ENCODE measurements at regions not wholly inside any gene's neighbourhood (a gene's known extent, or its start where the extent isn't known, plus 50 kb on each side); places are given as distances from the start of the nearest gene placed in this dataset.

GRCh38 chr4:18106620-18107019 lies 85.1 kb upstream of the LCORL start:
- H3K36me3 ChIP-seq (ENCODE audit: control insufficient read depth in 2 of 2, insufficient read depth in 2 of 2, low read length in 1 of 2): no peaks in the 10 kb centered on the region
- ChIA-PET RAD21 (ENCODE audit: unreplicated experiment) (no interaction called here), CTCF (no interaction called here), SMC1A (ENCODE audit: uncharacterized antibody, unreplicated experiment) (interaction anchor here (0.9 to 1.5 kb wide), 2 partner anchors 23 to 25 kb away, joined by 3 read pairs; no protein-coding TSS in a partner anchor), POLR2A (no interaction called here)
- no peaks in the 10 kb centered on the region for H4K20me1 ChIP-seq (ENCODE audit: control insufficient read depth, insufficient read depth)
- no peak overlapping the region for H2AFZ ChIP-seq (ENCODE audit: control insufficient read depth, low read depth, low read length)
- intact Hi-C loops (cut with micrococcal nuclease; ENCODE audit: unreplicated experiment): no loop called here
- H3K79me2 ChIP-seq (ENCODE audit: control insufficient read depth, insufficient read depth, low read length): no peaks in the 10 kb centered on the region
- no peak overlapping the region for H3K4me2 ChIP-seq (ENCODE audit: control insufficient read depth, insufficient read depth)
- ATAC-seq (no peak), DNase-seq (ENCODE audit: low read depth, low spot score) (no peak), FAIRE-seq (no peak)
- H3K4me3 ChIP-seq: no peak overlapping the region
- in situ Hi-C loops (cut with MboI): no loop called here
- no peak overlapping the region for H3K9ac ChIP-seq (ENCODE audit: control insufficient read depth, insufficient read depth, low read length)
- no peaks in the 10 kb centered on the region for H3K27me3 ChIP-seq (replicated peaks in 1 of 2; ENCODE audit: control insufficient read depth in 2 of 2, insufficient read depth in 2 of 2, low read length in 1 of 2)
- BruUV-seq (replicated peaks): no TSS peak
- TF ChIP-seq REST (IDR thresholded peaks at IDR 0.05; ENCODE audit: low read depth, low read length): no peak
- TF ChIP-seq, protein P1, sequence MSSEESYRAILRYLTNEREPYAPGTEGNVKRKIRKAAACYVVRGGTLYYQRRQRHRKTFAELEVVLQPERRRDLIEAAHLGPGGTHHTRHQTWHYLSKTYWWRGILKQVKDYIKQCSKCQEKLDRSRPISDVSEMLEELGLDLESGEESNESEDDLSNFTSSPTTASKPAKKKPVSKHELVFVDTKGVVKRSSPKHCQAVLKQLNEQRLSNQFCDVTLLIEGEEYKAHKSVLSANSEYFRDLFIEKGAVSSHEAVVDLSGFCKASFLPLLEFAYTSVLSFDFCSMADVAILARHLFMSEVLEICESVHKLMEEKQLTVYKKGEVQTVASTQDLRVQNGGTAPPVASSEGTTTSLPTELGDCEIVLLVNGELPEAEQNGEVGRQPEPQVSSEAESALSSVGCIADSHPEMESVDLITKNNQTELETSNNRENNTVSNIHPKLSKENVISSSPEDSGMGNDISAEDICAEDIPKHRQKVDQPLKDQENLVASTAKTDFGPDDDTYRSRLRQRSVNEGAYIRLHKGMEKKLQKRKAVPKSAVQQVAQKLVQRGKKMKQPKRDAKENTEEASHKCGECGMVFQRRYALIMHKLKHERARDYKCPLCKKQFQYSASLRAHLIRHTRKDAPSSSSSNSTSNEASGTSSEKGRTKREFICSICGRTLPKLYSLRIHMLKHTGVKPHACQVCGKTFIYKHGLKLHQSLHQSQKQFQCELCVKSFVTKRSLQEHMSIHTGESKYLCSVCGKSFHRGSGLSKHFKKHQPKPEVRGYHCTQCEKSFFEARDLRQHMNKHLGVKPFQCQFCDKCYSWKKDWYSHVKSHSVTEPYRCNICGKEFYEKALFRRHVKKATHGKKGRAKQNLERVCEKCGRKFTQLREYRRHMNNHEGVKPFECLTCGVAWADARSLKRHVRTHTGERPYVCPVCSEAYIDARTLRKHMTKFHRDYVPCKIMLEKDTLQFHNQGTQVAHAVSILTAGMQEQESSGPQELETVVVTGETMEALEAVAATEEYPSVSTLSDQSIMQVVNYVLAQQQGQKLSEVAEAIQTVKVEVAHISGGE (CRISPR knock-in tag; IDR thresholded peaks at IDR 0.05): no peak
- TF ChIP-seq ZNF274 (IDR thresholded peaks at IDR 0.05; ENCODE audit: insufficient read depth, insufficient read length): no peak
- no peak for TF ChIP-seq POLR2A (IDR thresholded peaks at IDR 0.05; ENCODE audit: low read depth, low read length)
- TF ChIP-seq EP300 (IDR thresholded peaks at IDR 0.05; ENCODE audit: borderline replicate concordance in 1 of 2, control insufficient read depth in 1 of 2, low read depth in 2 of 2, low read length in 2 of 2): no peak
- no peak for TF ChIP-seq CBX5 (IDR thresholded peaks at IDR 0.05; ENCODE audit: low read depth)
- no peak for TF ChIP-seq HDAC6 (IDR thresholded peaks at IDR 0.05; ENCODE audit: unreplicated experiment)
- TF ChIP-seq SIX5 (IDR thresholded peaks at IDR 0.05; ENCODE audit: low read depth, low read length, severe bottlenecking): no peak
- TF ChIP-seq, protein P2, sequence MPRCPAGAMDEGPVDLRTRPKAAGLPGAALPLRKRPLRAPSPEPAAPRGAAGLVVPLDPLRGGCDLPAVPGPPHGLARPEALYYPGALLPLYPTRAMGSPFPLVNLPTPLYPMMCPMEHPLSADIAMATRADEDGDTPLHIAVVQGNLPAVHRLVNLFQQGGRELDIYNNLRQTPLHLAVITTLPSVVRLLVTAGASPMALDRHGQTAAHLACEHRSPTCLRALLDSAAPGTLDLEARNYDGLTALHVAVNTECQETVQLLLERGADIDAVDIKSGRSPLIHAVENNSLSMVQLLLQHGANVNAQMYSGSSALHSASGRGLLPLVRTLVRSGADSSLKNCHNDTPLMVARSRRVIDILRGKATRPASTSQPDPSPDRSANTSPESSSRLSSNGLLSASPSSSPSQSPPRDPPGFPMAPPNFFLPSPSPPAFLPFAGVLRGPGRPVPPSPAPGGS (IDR thresholded peaks at IDR 0.05; ENCODE audit: borderline replicate concordance, insufficient read depth, low read depth, low read length, poor library complexity, severe bottlenecking): no peak
- TF ChIP-seq CREB1 (IDR thresholded peaks at IDR 0.05; ENCODE audit: low read depth): no peak
- TF ChIP-seq POLR2AphosphoS5 (IDR thresholded peaks at IDR 0.05; ENCODE audit: low read length): no peak
- TF ChIP-seq PAX5 (IDR thresholded peaks at IDR 0.05; ENCODE audit: borderline replicate concordance, low read depth, low read length): no peak
- 61% methylated on average over 5 of the region's 5 CpGs for WGBS (ENCODE audit: insufficient coverage, insufficient replicate concordance, low lambda C conversion rate, missing lambda C conversion rate)
- no peaks in the 10 kb centered on the region for H3K9me3 ChIP-seq (replicated peaks; ENCODE audit: control insufficient read depth, insufficient read depth, low read length)
- H3K27ac ChIP-seq (ENCODE audit: control insufficient read depth, insufficient read depth): no peak overlapping the region
- H3K4me1 ChIP-seq (ENCODE audit: control insufficient read depth, insufficient read depth, low read length): peaks cover 4% of the 10 kb centered on the region

Measured in GM12878 (cell line).